ENCODE measurements at regions not wholly inside any gene's neighbourhood (a gene's known extent, or its start where the extent isn't known, plus 50 kb on each side); places are given as distances from the start of the nearest gene placed in this dataset.
"Not testable (repeated sequence)": the region's sequence is repeated elsewhere in the genome, so short reads cannot be mapped to it uniquely, and the experiment has no call there.

- H3K4me2 ChIP-seq: no peak overlapping the region
- no peaks in the 10 kb centered on the region for H3K9me2 ChIP-seq
- H3K4me3 ChIP-seq (ENCODE audit: low read depth in 2 of 2, low read length in 1 of 2): no peak overlapping the region
- H3K4me1 ChIP-seq (ENCODE audit: control insufficient read depth in 1 of 2, insufficient read depth in 2 of 2, low read depth in 1 of 2, low read length in 1 of 2): no peaks in the 10 kb centered on the region
- DNase-seq: no peak
- POLR2A ChIA-PET: no interaction called here
- no peaks in the 10 kb centered on the region for H3K9me3 ChIP-seq
- H3F3A ChIP-seq (replicated peaks; ENCODE audit: insufficient read depth): no peaks in the 10 kb centered on the region
- H3K9ac ChIP-seq: no peak overlapping the region
- no peaks in the 10 kb centered on the region; the same call in none of the 2 replicates for H3K27me3 ChIP-seq (ENCODE audit: insufficient read depth)
- CTCF ChIA-PET: interaction anchor here (1.7 to 3.0 kb wide), 2 partner anchors 9 to 31 kb away, joined by 4 to 17 read pairs; no protein-coding TSS in a partner anchor
- no peaks in the 10 kb centered on the region for H3K36me3 ChIP-seq (replicated peaks in 1 of 2; ENCODE audit: control insufficient read depth in 1 of 2, insufficient read depth in 2 of 2, low read length in 1 of 2)
- no peak overlapping the region for H2AFZ ChIP-seq (ENCODE audit: low read depth)
- WGBS (ENCODE audit: low lambda C conversion rate): 3% methylated on average over 1 of the region's 1 CpG
- TF ChIP-seq EP300 (IDR thresholded peaks at IDR 0.05; ENCODE audit: borderline replicate concordance in 1 of 2, low read depth in 1 of 2, low read length in 1 of 2): no peak
- TF ChIP-seq ZBTB33 (IDR thresholded peaks at IDR 0.05; ENCODE audit: borderline replicate concordance, low read depth): no peak
- no peak for TF ChIP-seq TAF1 (IDR thresholded peaks at IDR 0.05; ENCODE audit: borderline replicate concordance, low read depth, low read length)
- no peak for TF ChIP-seq FOXM1 (IDR thresholded peaks at IDR 0.05; ENCODE audit: low read depth)
- no peak for TF ChIP-seq RAD21 (IDR thresholded peaks at IDR 0.05; ENCODE audit: low read length)
- TF ChIP-seq GABPA (IDR thresholded peaks at IDR 0.05; ENCODE audit: low read depth): no peak
- TF ChIP-seq RFX5 (IDR thresholded peaks at IDR 0.05; ENCODE audit: low read length): no peak
- TF ChIP-seq ELF1 (IDR thresholded peaks at IDR 0.05): no peak
- TF ChIP-seq FOXJ3 (CRISPR knock-in tag; IDR thresholded peaks at IDR 0.05): no peak
- no peak overlapping the region for H3K27ac ChIP-seq (ENCODE audit: low read depth in 2 of 2, low read length in 1 of 2)
- no peaks in the 10 kb centered on the region for H4K20me1 ChIP-seq (ENCODE audit: insufficient read depth)
- H3K79me2 ChIP-seq (ENCODE audit: insufficient read depth): no peaks in the 10 kb centered on the region
Measured at GRCh38 chr1:119266386-119266785, 102.2 kb upstream of the HAO2 start.

DNA sequence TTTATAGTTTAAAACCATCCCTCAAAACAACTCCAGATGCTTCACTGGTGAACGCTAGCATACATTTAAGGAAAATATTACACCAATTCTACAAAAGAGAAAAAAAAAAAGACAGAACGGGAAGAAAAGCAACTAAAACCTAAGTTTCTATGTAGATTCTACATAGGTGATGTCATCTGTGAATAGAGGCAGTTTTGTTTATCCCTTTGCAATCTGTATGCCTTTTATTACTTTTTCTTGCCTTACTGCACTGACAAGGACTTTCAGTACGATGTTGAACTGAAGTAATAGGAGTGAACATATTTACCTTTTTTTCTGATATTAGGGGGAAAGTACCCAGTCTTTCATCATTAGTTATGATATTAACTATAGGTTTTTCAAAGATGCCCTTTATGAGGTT lies 101.7 kb upstream of the HAO2 start:
- Histone ChIP-seq H3K9me2 (no peaks in the 10 kb centered on the region), H3K4me3 (ENCODE audit: low read depth in 2 of 2, low read length in 1 of 2) (no peak overlapping the region), H3K27me3 (ENCODE audit: insufficient read depth) (no peaks in the 10 kb centered on the region; the same call in none of the 2 replicates), H3K9ac (no peak overlapping the region), H3F3A (replicated peaks; ENCODE audit: insufficient read depth) (no peaks in the 10 kb centered on the region), H3K79me2 (ENCODE audit: insufficient read depth) (no peaks in the 10 kb centered on the region), H3K4me1 (ENCODE audit: control insufficient read depth in 1 of 2, insufficient read depth in 2 of 2, low read depth in 1 of 2, low read length in 1 of 2) (no peaks in the 10 kb centered on the region), H3K27ac (ENCODE audit: low read depth in 2 of 2, low read length in 1 of 2) (no peak overlapping the region), H4K20me1 (ENCODE audit: insufficient read depth) (no peaks in the 10 kb centered on the region), H3K36me3 (replicated peaks in 1 of 2; ENCODE audit: control insufficient read depth in 1 of 2, insufficient read depth in 2 of 2, low read length in 1 of 2) (no peaks in the 10 kb centered on the region), H3K4me2 (no peak overlapping the region), H3K9me3 (no peaks in the 10 kb centered on the region), H2AFZ (ENCODE audit: low read depth) (no peak overlapping the region)
- ChIA-PET POLR2A (no interaction called here), CTCF (interaction anchor here (1.7 to 3.0 kb wide), 2 partner anchors 9 to 30 kb away, joined by 4 to 17 read pairs; no protein-coding TSS in a partner anchor)
- TF ChIP-seq EP300 (IDR thresholded peaks at IDR 0.05; ENCODE audit: borderline replicate concordance in 1 of 2, low read depth in 1 of 2, low read length in 1 of 2) (no peak), GABPA (IDR thresholded peaks at IDR 0.05; ENCODE audit: low read depth) (no peak), SMC3 (IDR thresholded peaks at IDR 0.05; ENCODE audit: low read depth, low read length) (no peak), ZBTB33 (IDR thresholded peaks at IDR 0.05; ENCODE audit: borderline replicate concordance, low read depth) (no peak), MXI1 (IDR thresholded peaks at IDR 0.05; ENCODE audit: low read depth, low read length) (no peak), NFIC (IDR thresholded peaks at IDR 0.05; ENCODE audit: borderline replicate concordance) (no peak), TEAD4 (IDR thresholded peaks at IDR 0.05; ENCODE audit: borderline replicate concordance, insufficient read depth) (no peak), FOXJ3 (CRISPR knock-in tag; IDR thresholded peaks at IDR 0.05) (no peak), RAD21 (IDR thresholded peaks at IDR 0.05; ENCODE audit: low read length) (no peak), JUND (IDR thresholded peaks at IDR 0.05) (no peak), EZH2phosphoT487 (IDR thresholded peaks at IDR 0.05; ENCODE audit: borderline replicate concordance, low read depth) (no peak), RFX5 (IDR thresholded peaks at IDR 0.05; ENCODE audit: low read length) (no peak), RXRA (IDR thresholded peaks at IDR 0.05; ENCODE audit: borderline replicate concordance, low read depth) (no peak), GATA2 (CRISPR knock-in tag; IDR thresholded peaks at IDR 0.05) (no peak), FOXM1 (IDR thresholded peaks at IDR 0.05; ENCODE audit: low read depth) (no peak), MEF2A (IDR thresholded peaks at IDR 0.05; ENCODE audit: borderline replicate concordance, low read depth) (no peak), SIN3A (IDR thresholded peaks at IDR 0.05; ENCODE audit: borderline replicate concordance, low read depth, low read length) (no peak)
- WGBS (ENCODE audit: low lambda C conversion rate): 26% methylated on average over 3 of the region's 3 CpGs
- no peak for DNase-seq

- 10% methylated on average over 4 of the region's 4 CpGs for WGBS (ENCODE audit: low lambda C conversion rate)
- DNase-seq; POLR2A ChIA-PET; H3K9me3 ChIP-seq; H3K79me2 ChIP-seq (ENCODE audit: insufficient read depth); H3K27ac ChIP-seq (ENCODE audit: low read depth in 2 of 2, low read length in 1 of 2); H3K4me2 ChIP-seq; H3K4me1 ChIP-seq (ENCODE audit: control insufficient read depth in 1 of 2, insufficient read depth in 2 of 2, low read depth in 1 of 2, low read length in 1 of 2); H3K9ac ChIP-seq; H3F3A ChIP-seq (replicated peaks; ENCODE audit: insufficient read depth); H3K27me3 ChIP-seq (ENCODE audit: insufficient read depth); H3K9me2 ChIP-seq; H3K36me3 ChIP-seq (replicated peaks in 1 of 2; ENCODE audit: control insufficient read depth in 1 of 2, insufficient read depth in 2 of 2, low read length in 1 of 2); H2AFZ ChIP-seq (ENCODE audit: low read depth); H4K20me1 ChIP-seq (ENCODE audit: insufficient read depth); H3K4me3 ChIP-seq (ENCODE audit: low read depth in 2 of 2, low read length in 1 of 2): not testable (repeated sequence)
- CTCF ChIA-PET: interaction anchor here (1.7 to 3.0 kb wide), 2 partner anchors 8 to 30 kb away, joined by 4 to 17 read pairs; no protein-coding TSS in a partner anchor
Measured at GRCh38 chr1:119267288-119267687, 101.3 kb upstream of the HAO2 start.
